ENCODE measurements at regions not wholly inside any gene's neighbourhood (a gene's known extent, or its start where the extent isn't known, plus 50 kb on each side); places are given as distances from the start of the nearest gene placed in this dataset.

GRCh38 chr19:31583148-31583547 is 233.9 kb upstream of the TSHZ3 start:
- TF ChIP-seq CTCF (IDR thresholded peaks at IDR 0.05; ENCODE audit: low read depth, low read length, poor library complexity, severe bottlenecking): no peak
- TF ChIP-seq EZH2phosphoT487 (IDR thresholded peaks at IDR 0.05; ENCODE audit: borderline replicate concordance, low read length): no peak
